CD4-positive, alpha-beta T cell treated with Interferon gamma for 1 hour (primary cell): ENCODE measurements at regions not wholly inside any gene's neighbourhood (a gene's known extent, or its start where the extent isn't known, plus 50 kb on each side); places are given as distances from the start of the nearest gene placed in this dataset.
"Not testable (repeated sequence)": the region's sequence is repeated elsewhere in the genome, so short reads cannot be mapped to it uniquely, and the experiment has no call there.

Experiments used
- DNase-seq: peaks from one replicate; pipeline ENCODE4 v3.0.0-alpha.2; 2020

DNA sequence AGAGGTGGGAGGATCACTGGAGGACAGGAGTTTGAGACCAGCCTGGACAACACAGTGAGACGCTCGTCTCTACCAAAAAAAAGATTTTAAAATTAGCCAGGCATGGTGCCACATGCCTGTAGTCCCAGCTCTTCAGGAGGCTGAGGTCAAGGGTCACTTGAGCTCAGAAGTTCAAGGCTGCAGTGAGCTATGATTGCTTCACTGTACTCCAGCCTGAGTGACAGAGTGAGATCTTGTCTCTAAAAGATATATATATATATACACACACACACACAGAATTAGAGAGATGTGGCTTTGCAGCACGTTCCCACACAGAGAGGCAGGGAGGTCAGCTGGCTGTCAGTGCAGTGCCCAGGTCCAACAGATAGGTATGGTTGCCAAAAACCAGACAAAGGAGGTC is 363.4 kb downstream of the BCL2L11 start:
- DNase-seq: not testable (repeated sequence)

DNA sequence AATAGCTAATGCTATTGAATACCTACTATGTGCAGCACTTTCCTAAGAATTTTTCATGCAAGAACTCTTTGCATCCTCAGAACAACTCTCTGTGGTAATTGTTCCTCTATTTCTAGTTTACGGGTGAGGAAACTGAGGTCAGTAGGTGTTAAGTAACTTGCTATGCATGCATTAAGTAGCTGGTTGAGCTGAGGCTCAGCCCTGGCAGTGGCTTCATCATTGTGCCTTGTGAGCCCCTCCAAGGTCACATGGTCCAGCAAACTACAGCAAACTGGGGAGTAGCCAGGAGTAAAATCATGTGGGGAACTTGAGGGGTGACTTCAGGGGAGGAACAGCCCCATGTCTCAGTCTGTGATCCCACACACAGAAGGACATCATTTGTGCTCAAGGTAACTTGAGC is 365.2 kb downstream of the BCL2L11 start:
- not testable (repeated sequence) for DNase-seq

DNA sequence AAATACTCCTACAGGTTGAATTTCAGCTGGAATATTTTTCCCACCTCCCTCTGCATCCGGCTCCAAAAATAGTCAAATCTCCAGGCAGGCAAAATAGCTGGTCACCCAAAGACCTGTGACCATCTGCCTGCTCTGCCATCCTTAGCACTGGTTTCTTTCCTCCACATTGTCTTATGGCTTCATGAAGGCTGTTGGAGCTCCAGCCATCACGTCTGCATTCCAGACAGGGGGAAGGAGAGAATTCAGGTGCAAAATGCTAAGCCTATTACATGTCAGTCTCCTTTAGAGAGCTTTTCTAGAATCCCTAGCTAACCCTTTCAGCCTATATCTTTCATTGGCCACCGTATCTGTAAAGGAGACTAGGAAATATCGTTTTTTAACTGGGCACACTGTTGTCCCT is 367.7 kb downstream of the BCL2L11 start:
- DNase-seq: not testable (repeated sequence)

DNA sequence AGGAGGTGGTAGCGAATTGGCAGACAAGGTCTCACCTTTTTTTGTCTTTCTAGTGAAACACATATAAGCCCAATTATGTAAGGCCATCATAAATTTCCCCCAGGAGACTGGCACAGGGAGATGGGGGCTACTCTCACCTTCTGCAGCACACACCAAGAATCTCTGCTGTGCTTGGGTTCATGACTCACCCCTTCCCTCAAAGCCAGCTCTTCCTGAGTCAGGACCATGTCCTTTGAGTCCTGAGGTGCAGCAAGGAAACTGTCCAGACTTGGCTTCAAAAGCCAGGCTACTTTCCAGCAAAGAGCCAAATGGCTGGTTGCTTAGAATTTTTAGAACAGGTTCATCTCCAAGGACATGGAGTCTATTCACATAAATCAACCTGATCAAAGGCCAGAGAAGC is 368.7 kb downstream of the BCL2L11 start:
- not testable (repeated sequence) for DNase-seq

DNA sequence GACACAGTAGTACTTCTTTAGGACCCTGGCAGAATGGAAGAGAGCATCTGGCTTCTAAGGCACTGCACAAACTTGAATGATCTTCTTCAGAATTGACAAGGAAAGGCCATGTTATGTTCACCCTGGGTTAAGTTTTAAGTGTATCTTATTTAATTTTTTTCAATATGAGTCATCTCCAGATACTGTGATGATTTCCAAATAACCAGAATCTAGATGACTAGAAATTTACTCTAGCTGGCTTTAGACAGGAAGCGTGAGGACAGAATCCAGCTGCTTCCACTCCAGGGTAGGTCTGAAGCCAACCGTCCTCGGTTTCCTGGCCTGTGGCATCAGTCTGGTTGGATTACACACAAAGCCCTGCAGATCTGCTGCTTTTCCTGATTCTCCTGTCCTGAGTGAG is 370.5 kb downstream of the BCL2L11 start:
- not testable (repeated sequence) for DNase-seq

DNA sequence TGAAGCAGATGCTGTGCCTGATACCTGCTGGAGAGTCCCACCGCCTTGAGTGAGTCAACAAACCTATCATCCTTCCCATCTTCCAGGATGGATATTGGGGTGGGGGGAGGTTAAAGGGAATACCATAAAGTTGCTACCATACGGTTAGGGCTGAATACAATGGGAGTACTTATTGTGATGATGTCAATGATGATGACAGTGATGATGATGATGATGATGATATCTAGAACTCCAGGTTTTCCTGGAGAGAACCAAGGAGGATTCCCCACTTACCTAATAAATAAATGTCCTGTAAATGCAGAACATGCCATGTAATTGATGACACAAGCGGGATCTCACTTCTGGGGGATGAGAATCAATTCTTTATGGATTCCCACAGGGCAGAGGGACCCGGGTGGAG is 370.9 kb downstream of the BCL2L11 start:
- not testable (repeated sequence) for DNase-seq

DNA sequence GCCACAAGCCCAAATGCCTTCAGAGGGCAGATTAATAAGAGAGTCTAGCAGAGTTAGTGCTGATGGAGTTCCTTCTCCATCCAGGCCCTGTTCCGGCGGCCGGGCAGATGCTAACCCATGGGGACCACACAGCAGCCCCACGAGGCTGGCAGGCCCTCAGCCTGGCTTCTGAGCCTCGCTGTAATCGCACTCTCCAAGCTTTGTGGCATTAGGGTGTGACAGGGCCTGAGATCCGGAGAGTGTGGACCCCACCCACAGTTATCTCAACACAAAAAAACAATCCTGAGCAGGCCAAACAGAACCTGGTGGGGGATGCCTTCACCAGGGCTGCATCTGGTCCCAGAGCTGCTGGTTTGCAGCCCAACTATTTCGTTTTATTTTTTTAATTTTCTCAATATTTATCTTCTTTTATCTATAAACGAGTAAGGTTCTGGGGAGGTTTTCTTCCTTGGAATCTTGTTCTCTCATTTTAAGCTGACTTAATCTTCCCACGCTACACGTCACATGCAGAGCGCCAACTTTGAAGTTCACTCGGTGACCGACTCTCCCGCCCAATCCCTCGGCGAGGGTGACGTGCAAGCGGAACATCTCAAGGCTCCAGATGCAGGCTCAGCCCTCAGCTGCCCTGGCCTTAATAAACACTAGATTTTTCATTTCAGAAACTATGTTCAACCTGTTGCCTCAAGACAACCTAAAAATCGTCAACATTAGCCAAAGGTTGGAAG is 372.4 kb downstream of the BCL2L11 start:
- not testable (repeated sequence) for DNase-seq

DNA sequence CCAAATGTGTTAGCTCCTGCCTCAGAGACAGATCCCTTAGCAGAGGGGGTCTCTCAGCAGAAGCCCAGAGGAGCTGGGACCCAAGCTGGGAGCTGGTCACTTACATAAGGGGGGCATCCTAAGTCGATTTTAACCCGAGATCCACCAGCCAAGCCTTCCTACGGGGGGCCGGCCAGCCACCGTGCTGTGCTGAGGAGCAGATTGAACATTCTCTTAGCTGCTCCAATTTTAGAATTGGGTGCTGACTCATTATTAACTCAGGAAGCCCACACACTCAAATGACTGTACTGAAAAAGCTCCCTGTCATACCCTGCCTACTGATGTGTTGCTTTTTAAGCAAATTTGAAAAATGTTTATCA is 373.0 kb downstream of the BCL2L11 start:
- DNase-seq: not testable (repeated sequence)

DNA sequence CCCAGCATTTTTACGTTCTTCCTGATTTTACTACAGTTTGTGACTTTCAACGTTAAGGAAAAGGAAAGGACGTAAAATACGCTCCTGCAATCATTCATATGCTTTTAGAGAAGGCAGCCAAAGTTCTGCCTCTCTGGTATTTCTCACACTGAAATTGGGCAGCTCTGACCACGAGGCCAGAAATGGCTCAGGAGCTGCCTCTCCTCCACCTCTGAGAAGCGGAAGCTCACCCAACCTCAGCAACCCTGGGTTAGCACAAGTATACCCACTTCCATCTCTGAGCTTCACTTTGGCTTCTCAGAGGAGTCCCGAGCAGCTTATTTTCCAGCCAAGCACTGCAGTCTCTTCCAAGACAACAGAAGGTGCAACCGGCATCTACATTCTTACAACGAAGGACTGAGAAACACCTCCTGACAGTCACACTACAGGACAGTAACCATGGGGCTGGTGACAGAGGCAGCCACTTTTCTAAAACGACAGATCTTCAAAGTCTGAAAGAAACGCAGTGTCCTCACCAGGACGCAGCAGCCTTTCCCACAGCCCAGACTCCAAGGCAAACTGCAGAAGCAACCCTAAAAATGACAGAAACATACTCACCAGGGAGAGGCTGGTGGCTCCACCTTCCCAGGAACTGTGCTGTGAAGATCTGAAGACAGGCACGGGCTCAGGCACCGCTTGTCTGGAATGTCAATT is 373.7 kb downstream of the BCL2L11 start:
- peak; percentile 39 for DNase-seq

DNA sequence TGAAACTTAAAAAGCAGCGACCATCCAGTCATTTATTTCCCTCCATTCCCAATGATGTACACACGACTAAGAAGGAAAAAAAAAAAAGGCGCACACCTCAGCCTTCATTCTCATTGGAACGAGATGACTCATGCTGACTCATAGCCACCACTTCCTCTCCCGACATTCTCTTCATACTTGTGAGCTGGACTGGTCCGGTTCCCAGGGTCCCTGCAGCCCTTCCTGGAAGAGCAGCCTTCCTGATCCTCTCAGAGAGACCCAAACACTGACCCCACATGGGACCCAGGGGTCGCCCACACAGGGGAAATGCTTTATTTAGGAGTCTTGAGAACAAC is 374.2 kb downstream of the BCL2L11 start:
- not testable (repeated sequence) for DNase-seq

DNA sequence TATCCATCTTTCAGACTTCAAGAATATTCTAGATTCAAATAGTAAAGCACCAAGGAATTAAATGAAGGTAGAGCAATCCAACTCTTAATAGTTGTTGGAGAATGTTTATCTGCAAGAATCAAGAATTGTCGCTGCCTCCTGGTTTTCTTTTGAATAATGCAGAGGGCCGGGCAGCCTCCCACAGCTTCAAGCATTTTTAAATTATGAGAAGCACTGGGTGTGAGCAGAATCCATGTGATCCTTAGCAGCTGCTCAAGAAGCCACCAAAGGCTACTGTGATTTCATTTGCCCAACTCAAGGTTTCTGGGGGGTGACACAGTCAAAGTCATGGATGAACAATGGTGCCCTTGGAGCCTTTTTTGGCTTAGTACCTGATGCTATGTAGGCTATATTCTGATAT is 374.9 kb downstream of the BCL2L11 start:
- not testable (repeated sequence) for DNase-seq

DNA sequence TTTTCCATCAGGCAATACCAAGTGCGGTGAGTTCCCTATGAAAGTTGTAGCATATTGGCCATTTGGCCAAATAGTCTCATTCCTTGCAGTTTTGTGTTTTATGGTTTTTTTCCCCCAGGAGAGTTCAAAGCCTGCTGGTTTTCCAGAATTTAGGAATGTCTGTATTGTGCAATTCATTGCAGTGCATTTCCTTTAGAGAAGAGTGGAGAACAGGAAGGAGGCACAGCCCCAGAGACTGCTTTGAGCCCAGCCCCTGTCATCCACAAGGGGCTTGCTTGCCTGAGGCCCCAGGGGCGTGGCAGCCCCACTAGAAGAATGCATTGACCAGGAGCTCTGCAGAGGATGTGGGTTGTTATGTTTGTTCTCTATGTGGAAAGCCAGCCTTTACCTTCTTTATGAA is 375.5 kb downstream of the BCL2L11 start:
- not testable (repeated sequence) for DNase-seq

DNA sequence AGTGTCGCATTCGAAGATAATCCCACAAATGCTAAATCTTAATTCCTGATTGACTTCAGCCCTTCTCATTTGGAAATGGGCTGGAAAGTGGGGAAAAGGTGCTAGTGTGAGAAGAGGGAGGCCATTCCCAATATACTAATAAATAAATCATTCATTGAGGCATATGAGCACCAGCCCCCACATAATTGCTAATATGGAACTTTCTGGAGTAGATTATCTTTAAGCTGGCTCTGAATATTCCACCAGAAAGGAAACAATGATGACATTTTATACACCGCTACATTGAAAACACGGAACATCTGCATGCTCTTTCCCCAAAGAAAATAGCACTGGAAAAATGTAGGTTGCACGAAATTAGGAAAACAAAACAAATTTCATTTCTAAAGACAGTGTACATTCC is 376.1 kb downstream of the BCL2L11 start:
- DNase-seq: not testable (repeated sequence)

DNA sequence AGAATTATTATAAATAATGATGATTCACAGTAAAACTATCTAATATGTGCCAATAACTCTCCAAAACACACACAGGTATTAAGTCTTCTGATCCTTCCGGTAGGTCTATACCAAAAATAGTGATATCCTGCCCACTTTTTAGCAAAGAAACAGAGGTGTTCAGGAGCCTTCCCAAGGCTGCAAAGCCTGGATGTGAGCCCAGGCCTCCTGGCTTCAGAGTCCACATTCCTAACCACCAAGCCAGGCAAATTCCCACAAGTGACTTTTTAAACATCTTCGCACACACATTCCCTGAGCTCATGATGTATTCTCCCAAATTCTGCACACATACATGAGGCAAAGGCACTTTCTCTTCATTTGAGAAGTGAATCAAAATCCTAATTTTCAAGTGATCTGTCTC is 376.6 kb downstream of the BCL2L11 start:
- DNase-seq: not testable (repeated sequence)

DNA sequence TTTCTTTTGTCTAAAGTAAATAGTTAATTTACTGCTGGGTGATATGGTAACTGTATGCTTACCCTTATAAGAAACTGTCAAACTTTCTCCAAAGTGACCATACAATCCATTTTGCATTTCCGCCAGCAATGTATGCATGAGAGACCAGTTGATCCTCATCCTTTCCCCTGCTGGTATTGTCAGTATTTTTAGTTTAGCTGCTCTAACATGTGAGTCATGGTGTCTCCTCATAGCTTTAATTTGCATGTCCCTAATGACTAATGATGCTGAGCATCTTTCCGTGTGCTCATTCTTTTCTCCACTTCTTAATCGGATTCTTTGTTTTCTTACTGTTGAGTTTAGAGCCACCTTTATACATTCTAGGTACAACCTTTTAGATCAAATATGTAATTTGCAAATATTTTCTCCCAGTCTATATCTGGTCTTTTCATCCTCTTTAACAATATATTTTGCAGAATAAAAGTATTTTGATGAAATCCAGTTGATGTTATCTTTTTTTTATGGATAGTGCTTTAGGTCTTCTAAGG is 379.9 kb downstream of the BCL2L11 start:
- not testable (repeated sequence) for DNase-seq

DNA sequence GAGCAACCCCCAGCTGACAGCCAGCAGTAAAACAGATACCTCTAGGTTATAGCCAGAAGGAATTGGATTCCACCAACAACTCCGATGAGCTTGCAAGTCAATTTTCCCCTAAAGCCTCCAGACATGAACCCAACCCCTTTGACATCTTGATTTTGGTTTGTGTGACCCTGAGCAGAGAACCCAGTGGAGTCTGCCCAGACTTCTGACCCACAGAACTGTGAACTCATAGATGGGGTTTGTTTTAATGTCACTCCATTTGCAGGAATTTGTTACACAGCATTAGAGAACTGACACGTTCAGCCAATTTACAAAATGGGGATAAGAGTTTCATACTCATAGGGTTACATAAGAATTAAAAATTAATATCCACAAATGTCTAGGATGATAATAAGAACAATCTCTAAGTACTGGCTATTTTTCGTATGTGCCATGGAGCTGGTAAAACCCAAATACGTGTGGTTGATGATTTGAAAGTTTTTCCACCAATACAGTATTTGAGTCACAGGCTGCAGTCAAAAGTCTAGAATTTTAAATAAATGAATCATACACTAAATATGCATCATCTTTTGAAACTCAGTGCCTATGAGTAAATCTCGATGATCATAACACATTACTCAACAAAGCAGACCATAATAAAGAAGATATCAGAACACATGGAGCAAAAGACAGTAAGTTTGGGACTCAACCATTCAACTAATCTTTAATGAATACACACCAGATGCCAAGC is 380.0 kb downstream of the ANAPC1 start:
- DNase-seq: not testable (repeated sequence)

DNA sequence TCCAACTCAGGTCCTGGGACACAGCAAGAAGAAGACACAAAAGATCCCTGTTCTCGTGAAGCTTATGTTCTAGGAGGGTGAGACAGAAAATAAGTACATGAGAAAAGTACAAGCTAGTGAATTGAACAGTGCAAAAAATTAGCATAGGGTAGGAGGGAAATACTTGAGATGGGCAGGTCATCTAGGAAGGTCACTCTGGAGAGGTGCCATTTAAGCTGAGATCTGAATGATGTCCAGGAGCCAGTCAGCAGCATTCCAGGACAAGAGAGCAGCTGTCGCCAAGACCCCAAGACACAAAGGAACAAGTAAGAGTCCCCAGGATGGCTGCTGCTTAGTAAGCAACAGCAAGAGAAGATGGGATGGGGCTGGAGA is 379.4 kb downstream of the ANAPC1 start:
- DNase-seq: not testable (repeated sequence)

DNA sequence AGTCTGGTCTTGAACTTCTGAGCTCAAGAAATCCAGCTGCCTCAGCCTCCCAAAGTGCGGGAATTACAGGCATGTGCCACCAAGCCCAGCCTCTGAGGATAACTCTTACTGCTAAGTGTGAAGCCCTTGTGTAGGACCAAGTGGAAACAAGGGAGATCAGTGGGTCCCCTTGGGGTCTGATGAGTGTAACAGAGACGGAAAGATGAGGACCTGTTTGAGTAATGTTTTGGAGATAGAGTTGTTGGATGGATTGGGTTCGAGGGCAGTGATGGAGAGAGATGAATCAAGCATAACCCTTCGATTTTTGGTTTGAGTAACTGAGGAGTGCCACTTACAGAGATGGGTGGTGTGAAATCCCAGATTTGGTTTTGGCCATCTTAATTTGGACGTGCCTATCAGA is 378.7 kb downstream of the ANAPC1 start:
- not testable (repeated sequence) for DNase-seq

DNA sequence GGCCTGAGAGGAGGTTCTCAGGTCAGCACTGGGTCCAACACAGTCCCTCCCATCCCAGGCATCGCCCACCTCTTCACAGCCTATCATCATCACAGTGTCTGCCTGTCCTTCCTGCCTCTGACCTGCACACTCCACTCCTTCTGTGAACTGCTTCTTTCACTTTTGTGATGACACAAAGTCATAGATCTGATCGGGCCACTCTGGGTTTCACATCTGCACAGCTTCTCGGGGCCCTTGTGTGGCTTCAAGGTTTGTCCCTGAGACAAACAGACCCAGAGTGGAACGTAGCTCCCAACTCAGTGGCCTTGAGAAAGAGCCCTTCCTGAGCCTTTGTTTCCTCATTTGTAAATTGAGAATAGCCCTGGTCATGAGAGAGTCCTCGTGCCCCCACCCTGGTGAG is 377.1 kb downstream of the ANAPC1 start:
- not testable (repeated sequence) for DNase-seq

DNA sequence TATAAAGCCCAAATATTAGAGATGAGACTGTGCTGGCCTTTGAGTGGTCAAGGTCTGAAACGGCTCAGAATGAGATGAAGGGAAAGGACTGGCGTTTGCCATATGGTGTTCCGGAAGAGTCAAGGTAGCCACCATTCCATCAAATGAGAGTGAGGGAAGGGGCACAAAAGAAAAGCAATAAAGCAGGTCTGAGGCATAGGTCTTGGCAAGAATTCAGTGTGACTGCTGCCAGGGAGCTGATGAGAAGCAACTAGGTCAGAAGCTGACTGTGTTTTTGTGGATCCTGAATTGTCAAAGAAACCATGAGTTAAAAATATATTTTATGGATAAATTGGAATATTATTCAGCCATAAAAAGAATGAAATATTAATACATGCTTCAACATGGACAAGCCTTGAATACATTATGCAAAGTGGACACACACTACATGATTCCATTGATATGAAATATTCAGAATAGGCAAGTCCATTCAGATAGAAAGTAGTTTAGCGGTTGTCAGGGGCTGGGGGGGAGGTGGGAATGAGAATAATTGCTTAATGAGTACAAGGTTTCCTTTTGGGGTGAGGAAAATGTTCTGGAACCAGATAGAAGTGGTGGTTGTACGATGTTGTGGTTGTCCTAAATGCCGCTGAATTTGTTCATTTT is 374.6 kb downstream of the ANAPC1 start:
- not testable (repeated sequence) for DNase-seq

DNA sequence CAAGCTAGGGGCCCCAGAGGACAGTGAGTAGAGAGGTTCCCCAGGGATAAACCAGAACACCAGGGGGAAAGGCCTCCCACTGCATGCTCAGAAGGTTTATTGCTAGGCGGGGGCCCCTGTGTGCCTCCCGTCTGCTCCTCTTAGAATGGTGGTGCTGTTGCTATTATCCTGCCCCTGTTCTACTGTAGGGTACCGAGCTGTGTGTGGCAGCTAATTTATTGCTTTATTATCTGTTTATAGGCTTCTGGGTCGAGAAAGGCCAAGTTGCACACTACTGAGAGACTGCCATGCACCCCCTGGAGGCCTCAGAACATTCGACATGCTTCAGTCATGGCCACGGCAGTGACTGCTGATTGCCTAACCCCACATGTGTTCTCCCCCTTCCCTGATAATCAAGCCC is 373.6 kb downstream of the ANAPC1 start:
- not testable (repeated sequence) for DNase-seq

DNA sequence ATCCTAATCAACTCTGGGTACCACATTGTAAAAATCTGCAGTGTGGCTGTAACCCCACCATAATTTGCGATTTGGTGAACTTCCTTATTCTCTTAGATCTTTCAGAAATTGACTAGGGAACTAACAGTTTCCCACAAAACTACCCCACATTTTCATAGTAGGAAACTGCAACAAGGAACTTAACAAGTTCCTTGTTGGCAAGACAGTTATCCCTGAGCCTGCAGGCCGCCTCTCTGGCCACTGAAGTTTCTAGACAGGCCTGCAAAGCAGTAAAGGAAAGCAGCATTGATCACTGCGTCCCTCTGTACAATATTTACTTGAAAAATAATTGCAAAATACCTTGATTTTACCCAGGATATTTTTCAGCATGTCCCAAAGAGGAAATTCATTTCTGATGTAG is 372.9 kb downstream of the ANAPC1 start:
- DNase-seq: not testable (repeated sequence)

DNA sequence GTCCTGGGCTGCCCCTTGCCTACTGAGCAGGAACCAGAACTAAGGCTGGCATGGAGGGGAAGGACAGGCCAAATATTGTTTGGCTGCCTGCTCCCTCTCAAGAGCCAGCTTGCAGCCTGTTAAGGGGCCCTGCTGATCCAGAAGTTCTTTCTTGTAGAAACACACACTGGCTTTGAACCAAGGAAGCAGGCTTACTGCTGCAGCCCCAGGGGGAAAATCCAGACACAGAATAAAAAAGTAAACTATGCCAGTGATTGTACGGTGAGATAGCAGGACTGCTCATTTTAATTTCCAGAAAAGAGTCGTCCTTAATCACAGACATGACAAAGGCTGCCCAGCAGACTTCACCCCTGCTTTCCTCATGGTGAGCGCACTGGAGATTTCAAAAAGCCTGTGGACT is 371.6 kb downstream of the ANAPC1 start:
- DNase-seq: not testable (repeated sequence)
